ENCODE measurements at regions not wholly inside any gene's neighbourhood (a gene's known extent, or its start where the extent isn't known, plus 50 kb on each side); places are given as distances from the start of the nearest gene placed in this dataset.

GRCh38 chr13:40275636-40276035 is 390.8 kb downstream of the FOXO1 start:
- CTCF ChIA-PET, result no interaction called here
- POLR2A ChIA-PET, result no interaction called here

GRCh38 chr13:40283666-40284065 is 382.8 kb downstream of the FOXO1 start:
- POLR2A ChIA-PET, result no interaction called here
- CTCF ChIA-PET, result no interaction called here

GRCh38 chr13:40285634-40286033 is 380.8 kb downstream of the FOXO1 start:
- ChIA-PET CTCF (no interaction called here), POLR2A (no interaction called here)

- ChIA-PET POLR2A (interaction anchor here (0.6 kb wide), 1 partner anchor 1012 kb away, joined by 4 read pairs; no protein-coding TSS in a partner anchor), CTCF (interaction anchor here (1.0 kb wide), 1 partner anchor 8 kb away, joined by 3 read pairs; no protein-coding TSS in a partner anchor)
These were observed 379.0 kb downstream of the FOXO1 start for GRCh38 chr13:40287428-40287827.

- CTCF ChIA-PET, result no interaction called here
- POLR2A ChIA-PET, result no interaction called here
These were observed 378.2 kb downstream of the FOXO1 start for GRCh38 chr13:40288259-40288658.

GRCh38 chr13:40290758-40291157 is 375.7 kb downstream of the FOXO1 start:
- POLR2A ChIA-PET, result no interaction called here
- CTCF ChIA-PET, result no interaction called here

- CTCF ChIA-PET, result no interaction called here
- POLR2A ChIA-PET, result no interaction called here
These were observed 374.3 kb downstream of the FOXO1 start for GRCh38 chr13:40292108-40292507.

GRCh38 chr13:40292536-40292935 is 373.9 kb downstream of the FOXO1 start:
- ChIA-PET POLR2A (no interaction called here), CTCF (no interaction called here)

GRCh38 chr13:40302351-40302750 is 364.1 kb downstream of the FOXO1 start:
- ChIA-PET CTCF (no interaction called here), POLR2A (no interaction called here)

- CTCF ChIA-PET, result no interaction called here
- POLR2A ChIA-PET, result no interaction called here
These were observed 362.1 kb downstream of the FOXO1 start for GRCh38 chr13:40304391-40304790.

GRCh38 chr13:40306817-40307216 is 359.6 kb downstream of the FOXO1 start:
- CTCF ChIA-PET, result no interaction called here

GRCh38 chr13:40309881-40310280 is 356.6 kb downstream of the FOXO1 start:
- POLR2A ChIA-PET, result no interaction called here
- CTCF ChIA-PET, result no interaction called here

More at GRCh38 chr13:40306817-40307216, 359.6 kb downstream of the FOXO1 start:
- POLR2A ChIA-PET, result no interaction called here

- CTCF ChIA-PET, result interaction anchor here (0.6 kb wide), 1 partner anchor 1062 kb away, joined by 6 read pairs; no protein-coding TSS in a partner anchor
- POLR2A ChIA-PET, result no interaction called here
These were observed 354.9 kb downstream of the FOXO1 start for GRCh38 chr13:40311356-40312101.

- POLR2A ChIA-PET, result no interaction called here
- CTCF ChIA-PET, result no interaction called here
These were observed 352.9 kb downstream of the FOXO1 start for GRCh38 chr13:40313269-40314200.

- POLR2A ChIA-PET, result no interaction called here
- CTCF ChIA-PET, result interaction anchor here (0.6 kb wide), 1 partner anchor 506 kb away, joined by 3 read pairs; no protein-coding TSS in a partner anchor
These were observed 350.9 kb downstream of the FOXO1 start for GRCh38 chr13:40315416-40316064.

GRCh38 chr13:40316301-40316700 is 350.1 kb downstream of the FOXO1 start:
- CTCF ChIA-PET, result interaction anchor here (0.6 kb wide), 1 partner anchor 507 kb away, joined by 3 read pairs; no protein-coding TSS in a partner anchor
- POLR2A ChIA-PET, result no interaction called here

- CTCF ChIA-PET, result no interaction called here
- POLR2A ChIA-PET, result no interaction called here
These were observed 348.5 kb downstream of the FOXO1 start for GRCh38 chr13:40317980-40318327.

GRCh38 chr13:40318366-40318765 is 348.1 kb downstream of the FOXO1 start:
- ChIA-PET POLR2A (no interaction called here), CTCF (no interaction called here)

GRCh38 chr13:40319699-40320579 is 346.5 kb downstream of the FOXO1 start:
- POLR2A ChIA-PET, result no interaction called here
- CTCF ChIA-PET, result no interaction called here

- ChIA-PET POLR2A (no interaction called here), CTCF (no interaction called here)
These were observed 338.4 kb downstream of the FOXO1 start for GRCh38 chr13:40328091-40328490.
